ENCODE measurements at regions not wholly inside any gene's neighbourhood (a gene's known extent, or its start where the extent isn't known, plus 50 kb on each side); places are given as distances from the start of the nearest gene placed in this dataset.
A peak's percentile ranks its signal among the peaks of the same experiment; 100 is the strongest.

DNA sequence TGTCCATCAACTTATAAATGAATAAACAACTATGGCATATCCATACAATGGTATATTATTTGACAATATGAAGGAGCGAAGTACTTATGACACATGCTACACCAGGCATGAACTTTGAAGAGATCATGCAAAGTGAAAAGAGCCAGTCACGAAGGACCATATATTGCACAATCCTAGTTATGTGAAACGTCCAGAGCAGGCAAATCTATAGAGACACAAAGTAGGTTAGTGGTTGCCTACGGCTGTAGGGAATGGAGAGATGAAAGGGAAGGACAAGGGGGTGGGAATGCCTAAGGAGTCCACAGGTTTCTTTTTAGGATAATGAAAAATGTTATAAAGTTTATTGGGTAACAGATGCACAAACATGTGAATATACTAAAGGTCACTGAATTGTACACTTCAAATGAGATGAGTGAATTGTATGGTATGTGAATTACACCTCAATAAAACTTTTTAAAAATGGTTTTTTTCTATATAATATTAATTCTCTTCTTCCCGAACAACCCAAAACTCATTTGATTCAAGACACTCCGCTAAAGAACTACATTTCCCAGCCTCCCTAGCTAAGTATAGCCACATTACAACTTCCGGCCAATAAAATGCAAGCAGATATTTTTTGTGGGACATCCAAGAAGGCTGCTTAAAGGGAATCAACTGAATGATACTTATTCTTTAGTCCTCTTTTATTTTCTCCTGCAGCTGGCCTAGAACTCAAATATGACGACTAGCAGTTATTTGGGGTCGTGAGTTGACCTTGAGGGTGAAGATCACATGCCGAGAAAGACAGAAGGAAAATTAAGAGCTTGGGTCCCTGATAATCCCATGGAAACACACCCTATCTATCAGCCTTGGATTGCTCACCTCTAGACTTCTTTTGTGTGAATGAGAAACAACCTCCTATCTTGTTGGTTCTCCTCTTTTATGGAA is 187.2 kb downstream of the TTC8 start:
- Histone ChIP-seq H3K23ac (ENCODE audit: low read depth, low read length) (0 out of 2 replicates have a peak overlapping the region, but pooled peaks have one; percentile 40), H4K5ac (ENCODE audit: low read depth, low read length) (no peak overlapping the region), H3K4me2 (ENCODE audit: low read depth, low read length) (no peak overlapping the region), H3K14ac (replicated peaks; ENCODE audit: low read depth, low read length) (no peak overlapping the region), H2BK15ac (ENCODE audit: low read depth, low read length) (no peak overlapping the region), H2AK5ac (ENCODE audit: low read depth, low read length) (no peak overlapping the region), H4K91ac (ENCODE audit: insufficient read depth, low read depth, low read length) (no peak overlapping the region; the same call in 1 of the 2 replicates), H3K4me3 (ENCODE audit: insufficient read depth, low read depth, low read length) (no peak overlapping the region), H3K27me3 (ENCODE audit: control insufficient read depth, insufficient read depth, low read length) (no peaks in the 10 kb centered on the region), H3K18ac (ENCODE audit: low read depth, low read length) (no peak overlapping the region; the same call in 1 of the 2 replicates), H3K56ac (ENCODE audit: extremely low read depth, insufficient read depth, low read length) (no peak overlapping the region), H3K9me1 (ENCODE audit: insufficient read depth, low read length) (0 out of 2 replicates have a peak, but pooled peaks cover 3% of the 10 kb centered on the region), H3K4me1 (ENCODE audit: control insufficient read depth, insufficient read depth, low read length) (no peaks in the 10 kb centered on the region; the same call in 1 of the 2 replicates), H3K27ac (ENCODE audit: insufficient read depth, low read length) (no peak overlapping the region), H3K9ac (ENCODE audit: low read depth, low read length) (no peak overlapping the region), H2AK9ac (replicated peaks; ENCODE audit: low read depth, low read length, poor library complexity) (no peak overlapping the region), H2BK20ac (ENCODE audit: low read depth, low read length) (peak overlapping the region; percentile 35), H3K79me1 (ENCODE audit: low read depth in 1 of 2, low read length in 2 of 2) (no peaks in the 10 kb centered on the region), H4K20me1 (ENCODE audit: insufficient read depth, low read length) (no peaks in the 10 kb centered on the region), H2BK120ac (ENCODE audit: low read depth, low read length) (no peak overlapping the region), H4K8ac (ENCODE audit: low read depth in 2 of 2, low read length in 2 of 2) (no peak overlapping the region), H3K36me3 (ENCODE audit: control insufficient read depth, insufficient read depth, low read length) (no peaks in the 10 kb centered on the region), H2AFZ (replicated peaks; ENCODE audit: low read length, poor library complexity) (no peak overlapping the region), H2BK5ac (ENCODE audit: low read depth, low read length, poor library complexity, severe bottlenecking) (no peak overlapping the region), H3K9me3 (ENCODE audit: control insufficient read depth, insufficient read depth, low read length) (peaks cover 3% of the 10 kb centered on the region), H3K4ac (ENCODE audit: low read depth, low read length) (no peak overlapping the region)
- ATAC-seq (ENCODE audit: low read depth) (no peak), DNase-seq (no peak)
- TF ChIP-seq, protein P1, sequence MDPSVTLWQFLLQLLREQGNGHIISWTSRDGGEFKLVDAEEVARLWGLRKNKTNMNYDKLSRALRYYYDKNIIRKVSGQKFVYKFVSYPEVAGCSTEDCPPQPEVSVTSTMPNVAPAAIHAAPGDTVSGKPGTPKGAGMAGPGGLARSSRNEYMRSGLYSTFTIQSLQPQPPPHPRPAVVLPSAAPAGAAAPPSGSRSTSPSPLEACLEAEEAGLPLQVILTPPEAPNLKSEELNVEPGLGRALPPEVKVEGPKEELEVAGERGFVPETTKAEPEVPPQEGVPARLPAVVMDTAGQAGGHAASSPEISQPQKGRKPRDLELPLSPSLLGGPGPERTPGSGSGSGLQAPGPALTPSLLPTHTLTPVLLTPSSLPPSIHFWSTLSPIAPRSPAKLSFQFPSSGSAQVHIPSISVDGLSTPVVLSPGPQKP (IDR thresholded peaks at IDR 0.05; ENCODE audit: borderline replicate concordance, low read depth, low read length): no peak
- peak; percentile 89 for TF ChIP-seq CEBPB (IDR thresholded peaks at IDR 0.05; ENCODE audit: low read depth, low read length)
- WGBS, 2 experiments (ENCODE audit: extremely low coverage in 2 of 2, insufficient read length in 1 of 2): 80% methylated on average over 3 of the region's 10 CpGs; no CpG with 5 or more reads in 1 of the 2 experiments
- in situ Hi-C loops (cut with MboI; ENCODE audit: low sequenced_read_pairs): loop anchor here (5.0 kb wide), 1 partner anchor 344 kb away; no protein-coding TSS in a partner anchor
- ChIA-PET CTCF (interaction anchor here (0.6 kb wide), 1 partner anchor 142 kb away, joined by 3 read pairs; no protein-coding TSS in a partner anchor), POLR2A (ENCODE audit: unreplicated experiment) (no interaction called here)
- BruUV-seq (replicated peaks): no TSS peak
- intact Hi-C loops (cut with micrococcal nuclease): loop anchor here (10.0 kb wide), 2 partner anchors 167 to 427 kb away; no protein-coding TSS in a partner anchor
- dilution Hi-C loops (cut with HindIII; ENCODE audit: low sequenced_read_pairs, unreplicated experiment): no loop called here

Data from IMR-90 (cell line).